Transverse colon (tissue), 4 donors: ENCODE measurements at regions not wholly inside any gene's neighbourhood (a gene's known extent, or its start where the extent isn't known, plus 50 kb on each side); places are given as distances from the start of the nearest gene placed in this dataset.

Source experiments
- DNase-seq: peaks from one replicate; pipeline ENCODE4 v3.0.0-alpha.2; 2019
- H3K27ac ChIP-seq, 4 donors: fragments of 200-600 bp; sonication (generic); 2 replicates each; pipeline ENCODE4 v1.5.1; 2016 to 2018; ENCODE audit warnings: inconsistent platforms in 4 of 4
- H3K27me3 ChIP-seq: fragments of 200-600 bp; sonication (generic); 2 replicates; pipeline ENCODE4 v1.5.1; 2017; ENCODE audit warnings: inconsistent platforms
- H3K36me3 ChIP-seq, 4 donors: fragments of 200-600 bp; sonication (generic); 2 replicates each; pipeline ENCODE4 v1.5.1; 2017 to 2019; ENCODE audit warnings: inconsistent platforms in 4 of 4
- H3K4me1 ChIP-seq, 4 donors: fragments of 200-600 bp; sonication (generic); 2 replicates each; pipeline ENCODE4 v1.5.1; 2017 to 2020; ENCODE audit warnings: inconsistent platforms in 4 of 4
- H3K4me3 ChIP-seq, 4 donors: fragments of 200-600 bp; sonication (generic); 1 replicate in 1 of 4; 2 replicates in 3 of 4; pipeline versions ENCODE4 v1.5.1 to v1.6.1; 2017 to 2019; ENCODE audit warnings: inconsistent platforms in 4 of 4
- H3K9me3 ChIP-seq, 2 donors: fragments of 200-600 bp; sonication (generic); 2 replicates each; pipeline ENCODE4 v1.5.1; 2017 to 2019; ENCODE audit warnings: inconsistent platforms in 2 of 2
- CTCF ChIP-seq, 5 experiments: fragments of 200-600 bp in 3 of 5; fragments of 450-650 bp in 2 of 5; sonication (generic) in 3 of 5; IDR thresholded peaks; 1 replicate in 2 of 5; 2 replicates in 3 of 5; pipeline ENCODE4 v1.5.1; 2016 to 2017; ENCODE audit warnings: antibody characterized with exemption in 5 of 5, inconsistent platforms in 3 of 5, mild to moderate bottlenecking in 2 of 5, moderate library complexity in 1 of 5
- EP300 ChIP-seq: sonication (generic); formaldehyde crosslinking; IDR thresholded peaks from one replicate; pipeline ENCODE4 v1.6.1; 2017; ENCODE audit warnings: antibody characterized with exemption, low read depth
- POLR2A ChIP-seq: fragments of 450-650 bp; IDR thresholded peaks from one replicate; pipeline ENCODE4 v1.6.1; 2016; ENCODE audit warnings: antibody characterized with exemption, mild to moderate bottlenecking, moderate library complexity
- POLR2AphosphoS5 ChIP-seq, 3 donors: sonication (generic); formaldehyde crosslinking; IDR thresholded peaks; one replicate each; pipeline ENCODE4 v1.6.1; 2016; ENCODE audit warnings: antibody characterized with exemption in 3 of 3
- WGBS, 2 donors: methylation state at CpG; one replicate each; pipeline ENCODE4 v1.1.5; 2018; ENCODE audit warnings: low coverage in 1 of 2; 5-methylcytosine and 5-hydroxymethylcytosine counted together
- in situ Hi-C, 4 donors: fragments of 200-750 bp; cut with MboI; loops; one replicate each; pipeline versions ENCODE4 v1.15.0 to v1.15.1; 2017; ENCODE audit warnings: low sequenced_read_pairs in 3 of 4, low pct_ligation_motif_present in 1 of 4, low pct_unique_long_range_greater_than_20kb in 1 of 4
- intact Hi-C: fragments of 100-400 bp; cut with DNase I; formaldehyde crosslinking; loops from one replicate; pipeline ENCODE4 v1.15.1; 2023; ENCODE audit warnings: low total_unique reads

DNA sequence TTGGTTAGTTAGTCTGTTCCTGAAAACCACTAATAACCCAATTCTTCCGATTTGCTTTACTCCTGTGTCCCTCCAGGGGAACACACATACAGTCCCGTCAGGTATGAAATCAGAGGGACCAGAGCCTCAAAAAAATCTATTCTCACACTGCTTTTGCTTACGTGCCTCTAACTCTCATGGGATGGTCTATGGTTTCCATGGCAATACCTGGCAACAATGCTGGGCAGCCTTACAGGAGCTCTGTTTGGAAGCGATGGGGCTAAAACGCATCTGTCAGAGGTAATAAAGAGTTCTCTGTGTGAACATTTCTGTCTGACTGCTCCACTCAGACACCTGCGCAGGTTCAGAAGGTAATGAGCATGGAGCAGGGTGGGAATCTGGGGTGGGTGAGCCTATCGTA lies 376.2 kb downstream of the GXYLT1 start:
- Histone ChIP-seq H3K27ac (no peak overlapping the region), H3K27me3 (no peaks in the 10 kb centered on the region), H3K4me1 (no peaks in the 10 kb centered on the region), H3K36me3 (no peaks in the 10 kb centered on the region), H3K9me3 (no peaks in the 10 kb centered on the region), H3K4me3 (no peak overlapping the region)
- intact Hi-C loops: no loop called here
- TF ChIP-seq POLR2AphosphoS5 (IDR thresholded peaks at IDR 0.05) (no peak), CTCF (IDR thresholded peaks at IDR 0.05) (no peak), EP300 (no peak), POLR2A (no peak)
- DNase-seq: no peak
- WGBS, 2 donors: 70 to 86% methylated on average over 5 to 7 of the region's 7 CpGs
- in situ Hi-C loops: no loop called here

GRCh38 chr12:41762691-41763090 lies 382.0 kb downstream of the GXYLT1 start:
- H3K4me3 ChIP-seq: no peak overlapping the region
- intact Hi-C loops (no loop called here), in situ Hi-C loops (no loop called here)
- TF ChIP-seq CTCF (IDR thresholded peaks at IDR 0.05) (no peak), POLR2A (no peak), POLR2AphosphoS5 (IDR thresholded peaks at IDR 0.05) (no peak)
- H3K9me3 ChIP-seq: no peaks in the 10 kb centered on the region
- no peak overlapping the region for H3K27ac ChIP-seq
- 20 to 67% methylated on average over 1 to 3 of the region's 3 CpGs for WGBS, 2 donors
- DNase-seq: no peak
- no peaks in the 10 kb centered on the region for H3K27me3 ChIP-seq
- no peaks in the 10 kb centered on the region for H3K36me3 ChIP-seq
- no peaks in the 10 kb centered on the region for H3K4me1 ChIP-seq

DNA sequence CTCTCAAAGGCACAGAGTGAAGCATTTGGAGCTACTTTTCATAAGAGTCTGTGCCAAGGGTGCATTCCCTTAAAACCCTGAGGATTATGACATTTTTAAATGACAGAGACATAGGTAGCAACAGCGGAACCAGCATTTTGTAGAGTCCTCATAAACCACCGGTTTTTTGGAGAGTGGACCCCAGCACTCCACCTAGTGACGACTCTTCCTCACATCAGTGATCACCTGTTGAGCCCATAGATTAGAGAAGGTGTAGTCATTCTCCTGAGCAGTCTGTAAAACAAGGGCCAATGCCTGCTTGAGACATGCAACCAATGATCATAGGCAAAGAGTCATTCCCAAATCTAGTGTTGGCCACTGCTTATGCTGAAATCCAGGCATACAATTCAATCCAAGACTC lies 399.1 kb downstream of the GXYLT1 start:
- H3K4me1 ChIP-seq: no peaks in the 10 kb centered on the region
- TF ChIP-seq POLR2A (no peak), CTCF (IDR thresholded peaks at IDR 0.05) (no peak), POLR2AphosphoS5 (IDR thresholded peaks at IDR 0.05) (no peak), EP300 (no peak)
- no peak for DNase-seq
- no peak overlapping the region for H3K27ac ChIP-seq
- intact Hi-C loops (no loop called here), in situ Hi-C loops (no loop called here)
- H3K4me3 ChIP-seq: no peak overlapping the region
- H3K36me3 ChIP-seq: no peaks in the 10 kb centered on the region
- no peaks in the 10 kb centered on the region for H3K27me3 ChIP-seq
- no peaks in the 10 kb centered on the region for H3K9me3 ChIP-seq
- WGBS, 2 donors: 79% methylated on average over 3 of the region's 3 CpGs; no CpG with 5 or more reads in 1 of the 2 donors

GRCh38 chr12:41743835-41744234 lies 400.8 kb downstream of the GXYLT1 start:
- in situ Hi-C loops (no loop called here), intact Hi-C loops (no loop called here)
- DNase-seq: no peak
- Histone ChIP-seq H3K4me1 (no peaks in the 10 kb centered on the region), H3K9me3 (no peaks in the 10 kb centered on the region), H3K4me3 (no peak overlapping the region), H3K27ac (no peak overlapping the region), H3K27me3 (no peaks in the 10 kb centered on the region), H3K36me3 (no peaks in the 10 kb centered on the region)
- TF ChIP-seq CTCF (IDR thresholded peaks at IDR 0.05) (no peak), POLR2A (no peak), POLR2AphosphoS5 (IDR thresholded peaks at IDR 0.05) (no peak), EP300 (no peak)
- 76 to 86% methylated on average over 4 of the region's 4 CpGs for WGBS, 2 donors
